SJCRH30 (cell line): ENCODE measurements at regions not wholly inside any gene's neighbourhood (a gene's known extent, or its start where the extent isn't known, plus 50 kb on each side); places are given as distances from the start of the nearest gene placed in this dataset.
A peak's percentile ranks its signal among the peaks of the same experiment; 100 is the strongest.
"Not testable (repeated sequence)": the region's sequence is repeated elsewhere in the genome, so short reads cannot be mapped to it uniquely, and the experiment has no call there.

Experiments
- DNase-seq, 2 experiments: peaks; one replicate each; pipeline ENCODE4 v3.0.0-alpha.2; 2015 to 2020
- H3K27ac ChIP-seq: fragments of 250-450 bp; sonication (Bioruptor Pico); 2 replicates; pipeline ENCODE4 v1.5.1; 2020; ENCODE audit warnings: mild to moderate bottlenecking, moderate library complexity
- H3K27me3 ChIP-seq: fragments of 250-450 bp; sonication (Bioruptor Pico); 2 replicates; pipeline ENCODE4 v1.5.1; 2020; ENCODE audit warnings: mild to moderate bottlenecking, moderate library complexity
- H3K36me3 ChIP-seq: fragments of 250-450 bp; sonication (Bioruptor Pico); 2 replicates; pipeline ENCODE4 v1.5.1; 2020; ENCODE audit warnings: mild to moderate bottlenecking, moderate library complexity
- H3K4me1 ChIP-seq: fragments of 250-450 bp; sonication (Bioruptor Pico); 2 replicates; pipeline ENCODE4 v1.5.1; 2020; ENCODE audit warnings: mild to moderate bottlenecking, moderate library complexity
- H3K4me3 ChIP-seq: fragments of 250-450 bp; sonication (Bioruptor Pico); 2 replicates; pipeline ENCODE4 v1.5.1; 2020; ENCODE audit warnings: mild to moderate bottlenecking, moderate library complexity
- H3K9me3 ChIP-seq: fragments of 250-450 bp; sonication (Bioruptor Pico); replicated peaks from 2 replicates; pipeline ENCODE4 v1.5.1; 2020; ENCODE audit warnings: mild to moderate bottlenecking, moderate library complexity

GRCh38 chr7:96770758-96771157, 61.1 kb upstream of the SEM1 start:
- no peaks in the 10 kb centered on the region for H3K9me3 ChIP-seq
- H3K27me3 ChIP-seq, result no peaks in the 10 kb centered on the region
- no peaks in the 10 kb centered on the region for H3K4me1 ChIP-seq
- no peak overlapping the region for H3K4me3 ChIP-seq
- H3K36me3 ChIP-seq, result no peaks in the 10 kb centered on the region
- no peak overlapping the region for H3K27ac ChIP-seq
- no peak for DNase-seq

- H3K4me3 ChIP-seq, result no peak overlapping the region
- no peaks in the 10 kb centered on the region for H3K36me3 ChIP-seq
- no peaks in the 10 kb centered on the region for H3K9me3 ChIP-seq
- no peak for DNase-seq
- no peak overlapping the region for H3K27ac ChIP-seq
- H3K4me1 ChIP-seq, result no peaks in the 10 kb centered on the region
- H3K27me3 ChIP-seq, result no peaks in the 10 kb centered on the region
Measured at GRCh38 chr7:96772139-96772694, 62.6 kb upstream of the SEM1 start.

- H3K4me3 ChIP-seq, result no peak overlapping the region
- no peaks in the 10 kb centered on the region for H3K4me1 ChIP-seq
- no peak overlapping the region for H3K27ac ChIP-seq
- H3K27me3 ChIP-seq, result no peaks in the 10 kb centered on the region
- H3K36me3 ChIP-seq, result no peaks in the 10 kb centered on the region
- no peaks in the 10 kb centered on the region for H3K9me3 ChIP-seq
- no peak for DNase-seq
Measured at GRCh38 chr7:96773483-96773882, 63.8 kb upstream of the SEM1 start.

GRCh38 chr7:96774358-96774757, 64.7 kb upstream of the SEM1 start:
- Histone ChIP-seq H3K9me3 (no peaks in the 10 kb centered on the region), H3K27ac (no peak overlapping the region), H3K27me3 (no peaks in the 10 kb centered on the region), H3K4me3 (no peak overlapping the region), H3K4me1 (no peaks in the 10 kb centered on the region), H3K36me3 (no peaks in the 10 kb centered on the region)
- DNase-seq, result no peak

GRCh38 chr7:96775046-96775445, 65.4 kb upstream of the SEM1 start:
- Histone ChIP-seq H3K4me3 (no peak overlapping the region), H3K27ac (no peak overlapping the region), H3K9me3 (no peaks in the 10 kb centered on the region), H3K36me3 (no peaks in the 10 kb centered on the region), H3K4me1 (no peaks in the 10 kb centered on the region), H3K27me3 (no peaks in the 10 kb centered on the region)
- DNase-seq, result no peak

GRCh38 chr7:96778263-96778662, 68.6 kb upstream of the SEM1 start:
- H3K36me3 ChIP-seq, result no peaks in the 10 kb centered on the region
- no peak for DNase-seq
- no peaks in the 10 kb centered on the region for H3K9me3 ChIP-seq
- H3K4me1 ChIP-seq, result peaks cover 15% of the 10 kb centered on the region; the same call in 1 of the 2 replicates
- no peak overlapping the region for H3K27ac ChIP-seq
- H3K27me3 ChIP-seq, result no peaks in the 10 kb centered on the region
- H3K4me3 ChIP-seq, result no peak overlapping the region

- H3K27ac ChIP-seq, result no peak overlapping the region; the same call in 1 of the 2 replicates
- no peak overlapping the region for H3K4me3 ChIP-seq
Measured at GRCh38 chr7:96781919-96782318, 72.3 kb upstream of the SEM1 start.

GRCh38 chr7:96782686-96783298, 73.1 kb upstream of the SEM1 start:
- peak; percentile 70 to 72 for DNase-seq
- H3K4me3 ChIP-seq, H3K9me3 ChIP-seq, H3K27me3 ChIP-seq, H3K36me3 ChIP-seq: not testable (repeated sequence)
- Histone ChIP-seq H3K4me1 (peaks cover 37% of the 10 kb centered on the region; the same call in 1 of the 2 replicates), H3K27ac (peak overlapping the region; percentile 40; the same call in 1 of the 2 replicates)

More at GRCh38 chr7:96781919-96782318, 72.3 kb upstream of the SEM1 start:
- Histone ChIP-seq H3K36me3 (no peaks in the 10 kb centered on the region), H3K4me1 (peaks cover 28% of the 10 kb centered on the region; the same call in 1 of the 2 replicates), H3K27me3 (no peaks in the 10 kb centered on the region), H3K9me3 (no peaks in the 10 kb centered on the region)
- DNase-seq, result no peak

- no peaks in the 10 kb centered on the region for H3K9me3 ChIP-seq
- H3K36me3 ChIP-seq, result no peaks in the 10 kb centered on the region
- no peak overlapping the region; the same call in 1 of the 2 replicates for H3K27ac ChIP-seq
- H3K27me3 ChIP-seq, result no peaks in the 10 kb centered on the region
- no peak overlapping the region for H3K4me3 ChIP-seq
- H3K4me1 ChIP-seq, result peaks cover 38% of the 10 kb centered on the region; the same call in 1 of the 2 replicates
- no peak for DNase-seq
Measured at GRCh38 chr7:96784597-96784996, 75.0 kb upstream of the SEM1 start.

- peak; percentile 77 to 78 for DNase-seq
- Histone ChIP-seq H3K4me1 (peaks cover 38% of the 10 kb centered on the region; the same call in 1 of the 2 replicates), H3K36me3 (no peaks in the 10 kb centered on the region), H3K27me3 (no peaks in the 10 kb centered on the region), H3K4me3 (peak overlapping the region; percentile 21), H3K9me3 (no peaks in the 10 kb centered on the region), H3K27ac (peak overlapping the region; percentile 77)
Measured at GRCh38 chr7:96786261-96786997, 76.8 kb upstream of the SEM1 start.

GRCh38 chr7:96786998-96787395, 77.4 kb upstream of the SEM1 start:
- H3K4me3 ChIP-seq, result no peak overlapping the region

GRCh38 chr7:96789914-96790313, 80.3 kb upstream of the SEM1 start:
- no peak for DNase-seq
- H3K27ac ChIP-seq, result no peak overlapping the region
- peaks cover 16% of the 10 kb centered on the region; the same call in 1 of the 2 replicates for H3K4me1 ChIP-seq
- H3K9me3 ChIP-seq, result no peaks in the 10 kb centered on the region
- H3K4me3 ChIP-seq, result no peak overlapping the region
- H3K27me3 ChIP-seq, result no peaks in the 10 kb centered on the region
- no peaks in the 10 kb centered on the region for H3K36me3 ChIP-seq

More at GRCh38 chr7:96786998-96787395, 77.4 kb upstream of the SEM1 start:
- peaks cover 34% of the 10 kb centered on the region; the same call in 1 of the 2 replicates for H3K4me1 ChIP-seq
- H3K36me3 ChIP-seq, result no peaks in the 10 kb centered on the region
- DNase-seq, result no peak
- H3K27ac ChIP-seq, result peak overlapping the region; percentile 77
- H3K9me3 ChIP-seq, result no peaks in the 10 kb centered on the region
- no peaks in the 10 kb centered on the region for H3K27me3 ChIP-seq

- peaks cover 8% of the 10 kb centered on the region; the same call in 1 of the 2 replicates for H3K4me1 ChIP-seq
- H3K4me3 ChIP-seq, result no peak overlapping the region
- H3K36me3 ChIP-seq, result no peaks in the 10 kb centered on the region
- no peaks in the 10 kb centered on the region for H3K9me3 ChIP-seq
- H3K27me3 ChIP-seq, result no peaks in the 10 kb centered on the region
- no peak overlapping the region for H3K27ac ChIP-seq
- no peak for DNase-seq
Measured at GRCh38 chr7:96792115-96792514, 82.5 kb upstream of the SEM1 start.

GRCh38 chr7:96794063-96794462, 84.4 kb upstream of the SEM1 start:
- Histone ChIP-seq H3K27me3 (no peaks in the 10 kb centered on the region), H3K4me1 (no peaks in the 10 kb centered on the region), H3K9me3 (no peaks in the 10 kb centered on the region; the same call in 1 of the 2 replicates), H3K4me3 (no peak overlapping the region), H3K27ac (no peak overlapping the region), H3K36me3 (no peaks in the 10 kb centered on the region)
- DNase-seq, result no peak

- no peaks in the 10 kb centered on the region; the same call in 1 of the 2 replicates for H3K9me3 ChIP-seq
- H3K4me1 ChIP-seq, result no peaks in the 10 kb centered on the region
- DNase-seq, result no peak
- no peak overlapping the region for H3K27ac ChIP-seq
- H3K36me3 ChIP-seq, result no peaks in the 10 kb centered on the region
- no peaks in the 10 kb centered on the region for H3K27me3 ChIP-seq
- H3K4me3 ChIP-seq, result no peak overlapping the region
Measured at GRCh38 chr7:96800122-96800521, 90.5 kb upstream of the SEM1 start.
